HG02885 (cell line): ENCODE measurements at regions not wholly inside any gene's neighbourhood (a gene's known extent, or its start where the extent isn't known, plus 50 kb on each side); places are given as distances from the start of the nearest gene placed in this dataset.

ENCODE experiments used
- ATAC-seq: cut with Tn5 transposase; IDR thresholded peaks from one replicate; pipeline ENCODE4 v1.9.1; 2021; ENCODE audit warnings: mild to moderate bottlenecking; ENCODE audit not compliant: unreplicated experiment, poor library complexity

- no peak for ATAC-seq
Observed at GRCh38 chr22:48645766-48646165, 1181.9 kb downstream of the BRD1 start.

GRCh38 chr22:48644997-48645396 is 1182.7 kb downstream of the BRD1 start:
- ATAC-seq: no peak

- ATAC-seq: no peak
Observed at GRCh38 chr22:48644108-48644507, 1183.6 kb downstream of the BRD1 start.

- no peak for ATAC-seq
Observed at GRCh38 chr22:48643066-48643731, 1184.5 kb downstream of the BRD1 start.

- no peak for ATAC-seq
Observed at GRCh38 chr22:48642550-48642949, 1185.1 kb downstream of the BRD1 start.

GRCh38 chr22:48641906-48642475 is 1185.7 kb downstream of the BRD1 start:
- no peak for ATAC-seq

GRCh38 chr22:48640890-48641841 is 1186.5 kb downstream of the BRD1 start:
- no peak for ATAC-seq

GRCh38 chr22:48639896-48640748 is 1187.6 kb downstream of the BRD1 start:
- ATAC-seq: no peak

GRCh38 chr22:48639021-48639795 is 1188.5 kb downstream of the BRD1 start:
- no peak for ATAC-seq

GRCh38 chr22:48637231-48637630 is 1190.4 kb downstream of the BRD1 start:
- no peak for ATAC-seq

GRCh38 chr22:48636746-48637145 is 1190.9 kb downstream of the BRD1 start:
- ATAC-seq: no peak

GRCh38 chr22:48635816-48636215 is 1191.9 kb downstream of the BRD1 start:
- ATAC-seq: no peak

GRCh38 chr22:48635031-48635430 is 1192.6 kb downstream of the BRD1 start:
- no peak for ATAC-seq

- ATAC-seq: no peak
Observed at GRCh38 chr22:48633996-48634836, 1193.5 kb downstream of the BRD1 start.

- ATAC-seq: no peak
Observed at GRCh38 chr22:48632646-48633246, 1194.9 kb downstream of the BRD1 start.

GRCh38 chr22:48631288-48631863 is 1196.3 kb downstream of the BRD1 start:
- ATAC-seq: no peak

- ATAC-seq: no peak
Observed at GRCh38 chr22:48630848-48631247, 1196.8 kb downstream of the BRD1 start.

GRCh38 chr22:48630433-48630754 is 1197.3 kb downstream of the BRD1 start:
- no peak for ATAC-seq
